Liver (tissue), 8 donors: ENCODE measurements at regions not wholly inside any gene's neighbourhood (a gene's known extent, or its start where the extent isn't known, plus 50 kb on each side); places are given as distances from the start of the nearest gene placed in this dataset.
"Not testable (repeated sequence)": the region's sequence is repeated elsewhere in the genome, so short reads cannot be mapped to it uniquely, and the experiment has no call there.

ENCODE experiments used
- DNase-seq: peaks from one replicate; pipeline ENCODE4 v3.0.0-alpha.2; 2017; ENCODE audit warnings: low spot score
- H3K27ac ChIP-seq, 2 donors: one replicate each; pipeline ENCODE4 v1.7.0; 2013; ENCODE audit warnings: inconsistent platforms in 2 of 2, low read length in 2 of 2, control low read depth in 1 of 2, low read depth in 1 of 2, mild to moderate bottlenecking in 1 of 2
- H3K27me3 ChIP-seq, 4 donors: one replicate each; pipeline versions ENCODE4 v1.6.1 to v1.7.0; 2013; ENCODE audit warnings: low read length in 3 of 4, inconsistent platforms in 1 of 4, mild to moderate bottlenecking in 1 of 4, moderate library complexity in 1 of 4; ENCODE audit not compliant: control insufficient read depth in 4 of 4, insufficient read depth in 4 of 4
- H3K36me3 ChIP-seq, 4 donors: one replicate each; pipeline versions ENCODE4 v1.6.1 to v1.7.0; 2013; ENCODE audit warnings: low read length in 3 of 4, mild to moderate bottlenecking in 3 of 4, low read depth in 1 of 4, moderate library complexity in 1 of 4; ENCODE audit not compliant: control insufficient read depth in 4 of 4, insufficient read depth in 3 of 4
- H3K4me1 ChIP-seq, 4 donors: one replicate each; pipeline versions ENCODE4 v1.6.1 to v1.7.0; 2013; ENCODE audit warnings: low read length in 3 of 4, mild to moderate bottlenecking in 3 of 4, moderate library complexity in 1 of 4; ENCODE audit not compliant: control insufficient read depth in 4 of 4, insufficient read depth in 4 of 4
- H3K4me3 ChIP-seq, 3 donors: one replicate each; pipeline versions ENCODE4 v1.6.1 to v1.7.0; 2013; ENCODE audit warnings: low read length in 3 of 3, control low read depth in 1 of 3, low read depth in 1 of 3, mild to moderate bottlenecking in 1 of 3
- H3K9ac ChIP-seq, 2 donors: one replicate each; pipeline ENCODE4 v1.7.0; 2013; ENCODE audit warnings: low read length in 2 of 2, mild to moderate bottlenecking in 2 of 2, moderate library complexity in 2 of 2, control low read depth in 1 of 2, low read depth in 1 of 2
- H3K9me3 ChIP-seq, 4 donors: one replicate each; pipeline versions ENCODE4 v1.6.1 to v1.7.0; 2013; ENCODE audit warnings: low read length in 3 of 4; ENCODE audit not compliant: control insufficient read depth in 4 of 4
- EGR1 ChIP-seq, 2 donors: IDR thresholded peaks; 2 replicates each; pipeline ENCODE4 v1.6.1; 2016 to 2018; ENCODE audit warnings: antibody characterized with exemption in 2 of 2, low read depth in 2 of 2
- FOXA1 ChIP-seq: IDR thresholded peaks from 2 replicates; pipeline ENCODE4 v1.6.1; 2016; ENCODE audit warnings: antibody characterized with exemption
- FOXA2 ChIP-seq: IDR thresholded peaks from 2 replicates; pipeline ENCODE4 v1.6.1; 2016; ENCODE audit warnings: antibody characterized with exemption
- GABPA ChIP-seq, 2 donors: IDR thresholded peaks in 1 of 2; conservative IDR thresholded peaks in 1 of 2; 2 replicates each; pipeline ENCODE4 v1.6.1; 2016; ENCODE audit warnings: antibody characterized with exemption in 2 of 2, mild to moderate bottlenecking in 1 of 2, moderate library complexity in 1 of 2
- HNF4A ChIP-seq, 2 donors: conservative IDR thresholded peaks; 2 replicates each; pipeline ENCODE4 v1.6.1; 2016; ENCODE audit warnings: antibody characterized with exemption in 2 of 2, mild to moderate bottlenecking in 2 of 2
- HNF4G ChIP-seq: IDR thresholded peaks from 2 replicates; pipeline ENCODE4 v1.6.1; 2016; ENCODE audit warnings: antibody characterized with exemption
- JUND ChIP-seq, 2 donors: IDR thresholded peaks; 2 replicates each; pipeline ENCODE4 v1.6.1; 2016; ENCODE audit warnings: antibody characterized with exemption in 2 of 2
- NR2F2 ChIP-seq: IDR thresholded peaks from 2 replicates; pipeline ENCODE4 v1.6.1; 2016; ENCODE audit warnings: antibody characterized with exemption
- RAD21 ChIP-seq, 2 donors: IDR thresholded peaks; 2 replicates each; pipeline ENCODE4 v1.6.1; 2016; ENCODE audit warnings: antibody characterized with exemption in 2 of 2, mild to moderate bottlenecking in 2 of 2
- SP1 ChIP-seq: IDR thresholded peaks from 2 replicates; pipeline ENCODE4 v1.6.1; 2018; ENCODE audit warnings: antibody characterized with exemption, mild to moderate bottlenecking
- WGBS: extraction: QIAGEN DNeasy Blood & Tissue Kit; methylation state at CpG from one replicate; pipeline ENCODE4 v1.1.7; 2013; 5-methylcytosine and 5-hydroxymethylcytosine counted together
- TF ChIP-seq, protein P1 (sequence below): fragments of 150-350 bp; IDR thresholded peaks from 2 replicates; pipeline ENCODE4 v1.5.1; 2017; ENCODE audit warnings: improper control_type of control experiment, low read depth, low read length; ENCODE audit not compliant: missing input control
- TF ChIP-seq, protein P2 (sequence below): IDR thresholded peaks from 2 replicates; pipeline ENCODE4 v1.6.1; 2016; ENCODE audit warnings: antibody characterized with exemption
- TF ChIP-seq, protein P3 (sequence below): IDR thresholded peaks from 2 replicates; pipeline ENCODE4 v1.6.1; 2016; ENCODE audit warnings: antibody characterized with exemption, mild to moderate bottlenecking
- TF ChIP-seq, protein P4 (sequence below): IDR thresholded peaks from 2 replicates; pipeline ENCODE4 v1.6.1; 2016; ENCODE audit warnings: antibody characterized with exemption
- donor health status: healthy.
- donor health status: healthy.
- donor health status: healthy.
- donor health status: healthy.
- donor health status: healthy.

DNA sequence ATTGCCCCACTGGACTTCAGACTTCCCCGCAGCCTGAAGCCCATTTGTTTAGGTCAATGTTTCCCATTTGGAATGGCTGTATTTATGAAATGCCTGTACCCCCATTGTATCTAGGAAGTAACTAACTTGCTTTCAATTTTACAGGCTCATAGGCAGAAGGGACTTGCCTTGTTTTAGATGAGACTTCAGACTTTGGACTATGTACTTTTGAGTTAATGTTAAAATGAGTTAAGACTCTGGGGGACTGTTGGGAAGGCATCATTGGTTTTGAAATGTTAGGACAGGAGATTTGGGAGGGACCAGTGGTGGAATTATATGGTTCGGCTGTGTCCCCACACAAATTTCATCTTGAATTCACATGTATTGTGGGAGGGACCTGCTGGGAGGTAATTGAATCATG is 61.1 kb upstream of the CYP2C8 start:
- H3K9me3 ChIP-seq, H3K27ac ChIP-seq, H3K4me3 ChIP-seq, H3K36me3 ChIP-seq, H3K9ac ChIP-seq, DNase-seq, H3K27me3 ChIP-seq: not testable (repeated sequence)
- WGBS: 89% methylated on average over 2 of the region's 2 CpGs
- peaks cover 0 to 11% (median 4%) of the 10 kb centered on the region in 4 donors for H3K4me1 ChIP-seq
- peak; percentile 65 to 88 for TF ChIP-seq HNF4A (conservative IDR thresholded peaks at IDR 0.05)
- TF ChIP-seq HNF4G: peak; percentile 46

DNA sequence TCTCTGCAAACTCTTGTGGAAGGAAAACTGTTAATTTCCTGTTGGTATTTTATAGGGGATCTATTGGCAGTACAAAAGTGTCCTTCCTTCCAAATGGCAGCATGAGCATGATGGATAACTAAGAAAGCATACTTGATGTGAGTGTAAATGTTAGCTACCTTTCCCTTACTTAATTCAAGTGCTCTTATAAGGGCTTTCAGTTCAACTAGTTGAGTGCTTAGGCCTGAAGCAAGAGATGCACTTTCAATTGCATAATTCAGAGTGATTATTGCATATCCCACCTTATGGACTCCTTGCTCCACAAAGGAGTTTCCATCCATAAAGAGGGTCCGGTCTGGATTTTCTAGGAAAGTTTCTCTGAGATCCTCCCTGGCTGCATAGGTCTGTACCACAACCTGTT is 56.3 kb upstream of the CYP2C8 start:
- WGBS: 94% methylated on average over 1 of the region's 1 CpG

More for the DNA sequence above, 56.3 kb upstream of the CYP2C8 start:
- Histone ChIP-seq H3K4me1 (peaks cover 7 to 20% (median 16%) of the 10 kb centered on the region in 4 donors), H3K27me3 (no peaks in the 10 kb centered on the region), H3K27ac (no peak overlapping the region), H3K9ac (no peak overlapping the region), H3K36me3 (no peaks in the 10 kb centered on the region), H3K9me3 (peaks cover 0 to 2% (median under 1%) of the 10 kb centered on the region in 4 donors), H3K4me3 (no peak overlapping the region)
- TF ChIP-seq, protein P1, sequence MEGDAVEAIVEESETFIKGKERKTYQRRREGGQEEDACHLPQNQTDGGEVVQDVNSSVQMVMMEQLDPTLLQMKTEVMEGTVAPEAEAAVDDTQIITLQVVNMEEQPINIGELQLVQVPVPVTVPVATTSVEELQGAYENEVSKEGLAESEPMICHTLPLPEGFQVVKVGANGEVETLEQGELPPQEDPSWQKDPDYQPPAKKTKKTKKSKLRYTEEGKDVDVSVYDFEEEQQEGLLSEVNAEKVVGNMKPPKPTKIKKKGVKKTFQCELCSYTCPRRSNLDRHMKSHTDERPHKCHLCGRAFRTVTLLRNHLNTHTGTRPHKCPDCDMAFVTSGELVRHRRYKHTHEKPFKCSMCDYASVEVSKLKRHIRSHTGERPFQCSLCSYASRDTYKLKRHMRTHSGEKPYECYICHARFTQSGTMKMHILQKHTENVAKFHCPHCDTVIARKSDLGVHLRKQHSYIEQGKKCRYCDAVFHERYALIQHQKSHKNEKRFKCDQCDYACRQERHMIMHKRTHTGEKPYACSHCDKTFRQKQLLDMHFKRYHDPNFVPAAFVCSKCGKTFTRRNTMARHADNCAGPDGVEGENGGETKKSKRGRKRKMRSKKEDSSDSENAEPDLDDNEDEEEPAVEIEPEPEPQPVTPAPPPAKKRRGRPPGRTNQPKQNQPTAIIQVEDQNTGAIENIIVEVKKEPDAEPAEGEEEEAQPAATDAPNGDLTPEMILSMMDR: no peak
- TF ChIP-seq, protein P2, sequence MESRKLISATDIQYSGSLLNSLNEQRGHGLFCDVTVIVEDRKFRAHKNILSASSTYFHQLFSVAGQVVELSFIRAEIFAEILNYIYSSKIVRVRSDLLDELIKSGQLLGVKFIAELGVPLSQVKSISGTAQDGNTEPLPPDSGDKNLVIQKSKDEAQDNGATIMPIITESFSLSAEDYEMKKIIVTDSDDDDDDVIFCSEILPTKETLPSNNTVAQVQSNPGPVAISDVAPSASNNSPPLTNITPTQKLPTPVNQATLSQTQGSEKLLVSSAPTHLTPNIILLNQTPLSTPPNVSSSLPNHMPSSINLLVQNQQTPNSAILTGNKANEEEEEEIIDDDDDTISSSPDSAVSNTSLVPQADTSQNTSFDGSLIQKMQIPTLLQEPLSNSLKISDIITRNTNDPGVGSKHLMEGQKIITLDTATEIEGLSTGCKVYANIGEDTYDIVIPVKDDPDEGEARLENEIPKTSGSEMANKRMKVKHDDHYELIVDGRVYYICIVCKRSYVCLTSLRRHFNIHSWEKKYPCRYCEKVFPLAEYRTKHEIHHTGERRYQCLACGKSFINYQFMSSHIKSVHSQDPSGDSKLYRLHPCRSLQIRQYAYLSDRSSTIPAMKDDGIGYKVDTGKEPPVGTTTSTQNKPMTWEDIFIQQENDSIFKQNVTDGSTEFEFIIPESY: no peak
- TF ChIP-seq, protein P3, sequence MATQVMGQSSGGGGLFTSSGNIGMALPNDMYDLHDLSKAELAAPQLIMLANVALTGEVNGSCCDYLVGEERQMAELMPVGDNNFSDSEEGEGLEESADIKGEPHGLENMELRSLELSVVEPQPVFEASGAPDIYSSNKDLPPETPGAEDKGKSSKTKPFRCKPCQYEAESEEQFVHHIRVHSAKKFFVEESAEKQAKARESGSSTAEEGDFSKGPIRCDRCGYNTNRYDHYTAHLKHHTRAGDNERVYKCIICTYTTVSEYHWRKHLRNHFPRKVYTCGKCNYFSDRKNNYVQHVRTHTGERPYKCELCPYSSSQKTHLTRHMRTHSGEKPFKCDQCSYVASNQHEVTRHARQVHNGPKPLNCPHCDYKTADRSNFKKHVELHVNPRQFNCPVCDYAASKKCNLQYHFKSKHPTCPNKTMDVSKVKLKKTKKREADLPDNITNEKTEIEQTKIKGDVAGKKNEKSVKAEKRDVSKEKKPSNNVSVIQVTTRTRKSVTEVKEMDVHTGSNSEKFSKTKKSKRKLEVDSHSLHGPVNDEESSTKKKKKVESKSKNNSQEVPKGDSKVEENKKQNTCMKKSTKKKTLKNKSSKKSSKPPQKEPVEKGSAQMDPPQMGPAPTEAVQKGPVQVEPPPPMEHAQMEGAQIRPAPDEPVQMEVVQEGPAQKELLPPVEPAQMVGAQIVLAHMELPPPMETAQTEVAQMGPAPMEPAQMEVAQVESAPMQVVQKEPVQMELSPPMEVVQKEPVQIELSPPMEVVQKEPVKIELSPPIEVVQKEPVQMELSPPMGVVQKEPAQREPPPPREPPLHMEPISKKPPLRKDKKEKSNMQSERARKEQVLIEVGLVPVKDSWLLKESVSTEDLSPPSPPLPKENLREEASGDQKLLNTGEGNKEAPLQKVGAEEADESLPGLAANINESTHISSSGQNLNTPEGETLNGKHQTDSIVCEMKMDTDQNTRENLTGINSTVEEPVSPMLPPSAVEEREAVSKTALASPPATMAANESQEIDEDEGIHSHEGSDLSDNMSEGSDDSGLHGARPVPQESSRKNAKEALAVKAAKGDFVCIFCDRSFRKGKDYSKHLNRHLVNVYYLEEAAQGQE: no peak
- TF ChIP-seq NR2F2: no peak
- no peak for TF ChIP-seq FOXA1
- TF ChIP-seq, protein P4, sequence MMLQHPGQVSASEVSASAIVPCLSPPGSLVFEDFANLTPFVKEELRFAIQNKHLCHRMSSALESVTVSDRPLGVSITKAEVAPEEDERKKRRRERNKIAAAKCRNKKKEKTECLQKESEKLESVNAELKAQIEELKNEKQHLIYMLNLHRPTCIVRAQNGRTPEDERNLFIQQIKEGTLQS: no peak
- no peak for TF ChIP-seq SP1
- TF ChIP-seq GABPA (IDR thresholded peaks at IDR 0.05 in 1 of 2, conservative IDR thresholded peaks at IDR 0.05 in 1 of 2): no peak
- TF ChIP-seq RAD21 (IDR thresholded peaks at IDR 0.05): no peak
- TF ChIP-seq JUND (IDR thresholded peaks at IDR 0.05): no peak
- TF ChIP-seq EGR1 (IDR thresholded peaks at IDR 0.05; ENCODE audit: low read depth in 2 of 2): no peak
- TF ChIP-seq FOXA2: no peak
- DNase-seq: no peak
